ENCODE measurements at regions not wholly inside any gene's neighbourhood (a gene's known extent, or its start where the extent isn't known, plus 50 kb on each side); places are given as distances from the start of the nearest gene placed in this dataset.

DNA sequence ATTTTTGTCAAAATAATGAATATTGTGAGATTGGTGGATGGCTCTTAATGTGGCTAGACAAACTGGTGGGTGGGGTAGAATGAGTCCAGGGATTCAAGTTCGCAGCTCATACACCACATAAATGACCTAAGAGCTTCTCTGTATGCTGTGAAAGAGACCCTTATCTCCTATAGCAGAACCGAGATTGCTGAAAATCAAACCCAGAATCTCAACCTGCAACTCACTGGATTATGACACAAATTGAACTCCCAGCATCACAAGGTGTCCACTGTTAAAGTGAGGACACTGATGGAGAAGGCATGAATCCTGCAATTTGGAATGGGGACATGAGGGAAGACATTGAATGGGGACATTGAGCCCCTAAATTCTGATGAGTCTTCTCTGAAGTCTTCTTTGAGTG, 51.3 kb upstream of the CNKSR3 start:
- no peak for ATAC-seq (ENCODE audit: poor library complexity)
- intact Hi-C loops (cut with DNase I) = no loop called here
- DNase-seq = no peak

DNA sequence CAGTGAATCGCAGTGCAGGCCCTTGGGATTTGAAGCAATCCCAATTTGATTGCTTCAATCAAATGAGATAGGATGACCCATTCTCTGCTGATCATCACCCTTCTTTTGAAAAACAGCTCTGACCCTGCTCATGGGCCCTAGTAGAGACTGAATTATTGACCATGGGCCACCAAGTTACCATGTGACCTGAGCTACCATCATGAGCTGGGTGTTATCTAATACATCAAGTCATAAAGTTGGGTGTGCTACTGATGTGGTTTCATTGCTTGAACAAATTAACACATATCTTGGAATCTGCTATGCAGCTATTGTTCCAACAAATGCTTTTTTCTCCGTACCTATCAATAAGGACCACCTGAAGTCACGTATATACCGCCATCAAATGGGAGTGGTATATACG, 54.8 kb upstream of the CNKSR3 start:
- DNase-seq (no peak), ATAC-seq (ENCODE audit: poor library complexity) (no peak)
- intact Hi-C loops (cut with DNase I) = no loop called here

DNA sequence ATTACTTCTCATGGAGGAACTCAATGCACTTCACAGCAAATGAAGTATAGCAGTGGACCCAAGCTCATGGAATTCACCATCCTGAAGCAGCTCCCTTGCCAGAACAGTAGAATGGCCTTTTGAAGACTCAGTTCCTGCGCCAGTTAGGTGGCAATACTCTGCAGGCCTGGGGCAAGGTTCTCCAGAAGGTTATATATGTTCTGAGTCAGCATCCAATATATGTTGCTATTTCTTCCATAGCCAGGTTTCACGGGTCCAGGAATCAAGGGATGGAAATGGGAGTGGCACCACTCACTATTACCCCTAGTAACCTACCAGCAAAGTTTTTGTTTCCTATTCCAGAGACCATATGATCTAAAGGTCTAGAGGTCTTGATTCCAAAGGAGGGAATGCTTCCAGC, 56.4 kb upstream of the CNKSR3 start:
- DNase-seq (no peak), ATAC-seq (ENCODE audit: poor library complexity) (no peak)
- intact Hi-C loops (cut with DNase I) = no loop called here

DNA sequence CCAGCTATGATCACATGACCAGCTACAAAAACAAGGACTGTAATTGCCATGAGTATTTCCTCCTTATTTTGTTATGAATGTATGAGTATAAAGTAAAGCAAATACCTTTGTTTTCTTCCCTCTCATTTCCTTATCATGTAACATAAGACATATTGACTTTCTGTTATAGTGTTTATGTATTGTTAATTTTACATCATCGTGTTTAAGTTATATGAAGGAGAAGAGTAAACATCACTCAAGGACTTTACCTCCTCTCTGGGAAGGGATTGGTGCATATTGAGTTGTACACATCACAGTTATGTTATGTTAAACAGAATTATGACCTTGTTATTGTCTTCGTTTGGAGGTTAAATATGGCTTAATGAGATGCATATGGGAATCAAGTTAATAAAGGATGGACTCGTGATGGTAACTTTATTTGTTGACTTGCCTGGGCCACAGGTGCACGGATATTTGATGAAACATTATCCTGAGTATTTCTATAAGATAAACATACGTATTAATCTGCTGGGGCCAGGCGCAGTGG, 57.3 kb upstream of the CNKSR3 start:
- no peak for DNase-seq
- intact Hi-C loops (cut with DNase I) = no loop called here
- no peak for ATAC-seq (ENCODE audit: poor library complexity)

DNA sequence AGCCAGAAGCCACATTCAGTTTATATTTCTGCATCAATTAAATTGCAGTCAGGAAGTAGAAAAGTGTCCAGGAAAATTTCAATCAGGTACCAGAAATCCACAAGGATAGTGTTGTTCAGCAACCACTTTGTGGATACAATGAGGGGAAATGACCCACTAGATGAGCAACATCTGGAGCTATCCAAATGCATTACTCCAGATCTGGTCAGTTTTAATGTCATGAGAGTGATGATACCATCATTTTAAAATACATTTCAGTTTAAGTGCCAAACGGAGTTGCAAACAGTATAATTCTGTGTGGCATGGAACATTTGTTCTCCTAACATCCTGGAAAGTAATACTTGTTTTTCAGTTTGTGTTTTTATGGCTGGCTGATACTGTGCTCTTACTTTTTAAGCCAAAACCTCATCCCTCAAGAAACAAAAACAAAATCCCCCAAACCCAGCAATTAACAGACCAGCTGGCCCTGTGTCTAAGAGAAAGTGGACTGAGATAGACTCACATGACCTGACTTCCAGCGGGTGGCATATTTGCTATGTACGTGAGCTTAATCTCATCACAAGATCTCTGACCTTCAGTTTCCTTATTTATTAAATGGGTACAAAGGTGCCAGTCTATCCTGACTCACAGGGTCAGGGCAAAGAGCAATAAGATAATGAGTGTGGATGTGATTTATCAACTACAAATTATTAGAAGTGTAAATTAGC, 58.8 kb upstream of the CNKSR3 start:
- ATAC-seq (ENCODE audit: poor library complexity) (no peak), DNase-seq (no peak)
- intact Hi-C loops (cut with DNase I) = no loop called here

GRCh38 chr6:154570505-154570904, 60.0 kb upstream of the CNKSR3 start:
- ATAC-seq (ENCODE audit: poor library complexity) (no peak), DNase-seq (no peak)
- intact Hi-C loops (cut with DNase I) = no loop called here

DNA sequence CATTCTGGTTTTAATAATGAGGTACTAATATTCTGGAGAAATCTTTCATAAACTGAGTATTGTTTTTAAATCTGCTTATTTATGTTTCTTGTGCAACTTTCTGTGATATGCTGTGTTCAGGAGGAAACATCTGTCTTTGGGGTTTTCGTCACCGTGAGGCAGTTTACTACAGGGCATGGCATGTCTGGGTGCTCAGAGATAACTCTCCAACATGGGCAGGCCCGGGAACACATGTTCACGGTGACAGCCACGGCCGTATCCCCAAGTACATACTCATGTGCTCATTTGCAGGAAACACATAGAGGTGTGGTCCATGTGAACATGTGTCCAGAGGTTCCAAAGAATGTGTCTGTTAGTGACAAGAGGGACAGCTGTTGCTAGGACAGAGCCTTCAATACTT, 62.1 kb upstream of the CNKSR3 start:
- DNase-seq (no peak), ATAC-seq (ENCODE audit: poor library complexity) (no peak)
- intact Hi-C loops (cut with DNase I) = no loop called here

DNA sequence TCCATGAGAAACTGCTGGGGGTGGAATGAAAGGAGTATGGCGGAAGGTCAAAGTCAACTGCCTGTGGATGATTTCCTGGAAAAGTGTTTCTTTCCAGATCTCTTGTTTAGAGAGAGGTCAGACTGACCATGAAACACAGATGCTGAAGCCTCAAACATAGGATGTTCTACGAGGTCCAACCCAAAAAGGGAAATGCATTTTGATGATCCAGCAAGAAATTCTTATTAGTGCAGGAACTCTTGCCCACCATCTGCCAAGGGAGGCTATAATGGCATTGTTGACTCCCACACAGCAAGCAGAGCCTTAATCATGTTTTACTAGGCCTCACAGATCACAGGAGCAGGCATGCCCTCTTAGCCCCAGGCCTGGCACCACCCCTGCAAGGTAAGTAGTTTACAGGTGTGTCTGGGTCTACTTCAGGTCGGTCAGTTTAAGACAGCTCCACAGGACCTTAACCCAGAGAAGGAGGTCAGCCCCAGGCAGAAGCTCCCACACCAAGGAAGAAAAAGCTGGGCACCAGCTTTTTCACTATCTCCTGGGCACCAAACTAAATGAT, 67.6 kb upstream of the CNKSR3 start:
- ATAC-seq (ENCODE audit: poor library complexity) (no peak), DNase-seq (no peak)
- intact Hi-C loops (cut with DNase I) = no loop called here

DNA sequence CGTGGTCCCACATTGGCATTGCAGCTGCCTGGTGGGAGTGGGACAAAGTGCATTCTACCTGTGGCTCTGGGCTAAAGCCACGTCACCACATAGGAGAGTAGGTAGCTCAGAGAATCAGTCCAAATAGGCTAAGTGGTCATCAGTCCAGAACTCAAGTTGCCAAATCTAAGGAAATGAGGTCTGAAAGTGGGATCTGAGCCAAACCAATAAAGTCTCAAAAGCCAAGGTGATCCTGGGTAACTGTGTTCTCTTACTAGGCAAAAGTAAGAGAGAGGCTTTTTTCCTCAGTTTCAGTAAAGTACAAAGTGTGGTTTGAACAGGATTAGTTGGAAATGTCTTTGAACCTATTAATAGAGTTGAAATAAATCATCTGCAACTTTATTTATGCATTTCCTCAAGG, 68.6 kb upstream of the CNKSR3 start:
- no peak for ATAC-seq (ENCODE audit: poor library complexity)
- no peak for DNase-seq
- intact Hi-C loops (cut with DNase I) = no loop called here

DNA sequence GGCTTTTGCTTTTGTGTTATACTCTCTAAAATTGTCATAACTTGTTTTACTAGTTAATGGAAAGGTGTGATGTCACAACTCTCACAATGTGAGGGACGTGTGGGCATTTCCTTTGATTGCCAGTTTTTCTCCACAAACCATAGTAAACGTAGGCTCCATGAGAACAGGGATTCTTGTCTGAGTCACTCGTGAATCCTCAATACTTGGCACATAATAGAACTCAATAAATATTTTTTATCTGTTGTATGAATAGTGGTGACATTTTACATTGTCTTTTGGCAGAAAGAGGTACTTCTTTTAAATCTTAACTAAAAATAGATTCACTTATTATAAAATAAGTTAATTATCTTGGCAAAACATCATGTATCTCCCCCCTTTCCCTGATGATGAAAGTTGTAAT, 69.0 kb upstream of the CNKSR3 start:
- intact Hi-C loops (cut with DNase I) = no loop called here
- no peak for DNase-seq
- ATAC-seq (ENCODE audit: poor library complexity) = no peak

DNA sequence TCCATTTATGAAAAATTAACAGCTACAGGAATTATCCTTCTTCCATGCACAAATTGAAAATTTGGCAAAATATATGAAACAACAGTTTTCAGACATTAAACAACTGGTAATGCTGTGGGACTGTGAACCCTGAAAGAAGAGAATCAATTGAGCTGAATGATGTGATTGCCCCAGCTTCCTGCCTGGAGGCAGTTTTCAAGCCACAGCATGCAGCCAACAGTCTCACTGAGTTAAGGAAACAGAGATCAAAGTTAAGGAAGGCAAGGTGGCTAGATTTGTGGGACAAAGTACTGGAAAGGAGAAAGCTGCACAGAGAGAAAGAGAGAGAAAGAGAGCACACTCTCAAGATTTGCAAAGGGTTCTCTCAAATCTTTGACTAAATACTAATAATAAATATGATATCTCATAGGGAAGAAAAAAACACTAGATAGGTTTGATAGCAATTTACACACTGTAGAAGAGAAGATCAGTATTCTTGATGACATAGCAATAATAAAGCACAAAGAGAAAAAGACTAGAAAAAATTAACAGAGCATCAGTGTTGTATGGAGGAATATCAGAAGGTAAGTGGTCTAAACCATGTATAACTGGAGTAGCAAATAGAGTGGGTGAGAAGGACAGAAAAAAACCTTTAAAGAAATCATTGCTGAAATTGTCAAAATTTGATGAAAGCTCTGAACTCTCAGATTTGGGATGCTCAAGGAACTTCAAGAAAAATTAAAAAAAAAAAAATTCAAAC, 70.1 kb upstream of the CNKSR3 start:
- intact Hi-C loops (cut with DNase I) = no loop called here
- ATAC-seq (ENCODE audit: poor library complexity) (no peak), DNase-seq (no peak)

- intact Hi-C loops (cut with DNase I) = no loop called here
- ATAC-seq (ENCODE audit: poor library complexity) (no peak), DNase-seq (no peak)
Measured at GRCh38 chr6:154582696-154583095, 72.2 kb upstream of the CNKSR3 start.

GRCh38 chr6:154583546-154584188, 73.2 kb upstream of the CNKSR3 start:
- intact Hi-C loops (cut with DNase I) = no loop called here
- DNase-seq (no peak), ATAC-seq (ENCODE audit: poor library complexity) (no peak)

DNA sequence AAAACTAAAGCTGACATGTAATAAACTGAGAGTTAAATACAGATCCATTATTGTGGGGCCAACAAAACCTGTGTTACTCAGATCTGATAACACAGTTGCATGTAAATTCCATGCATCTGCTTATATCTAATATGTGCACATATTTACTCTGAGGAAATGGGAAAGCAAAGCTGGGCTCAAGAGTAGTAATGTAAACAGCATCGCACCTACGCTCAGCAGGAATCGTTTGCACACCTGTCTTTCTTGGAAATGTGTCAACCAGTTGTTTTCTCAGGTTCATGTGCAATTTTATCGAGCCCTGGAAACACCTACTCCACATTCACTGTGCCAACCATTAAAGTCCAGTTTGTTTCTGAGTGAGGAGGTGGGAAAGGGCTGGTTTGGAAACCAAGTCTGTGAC, 80.3 kb upstream of the CNKSR3 start:
- ATAC-seq (ENCODE audit: poor library complexity) = no peak
- intact Hi-C loops (cut with DNase I) = no loop called here
- DNase-seq = no peak

DNA sequence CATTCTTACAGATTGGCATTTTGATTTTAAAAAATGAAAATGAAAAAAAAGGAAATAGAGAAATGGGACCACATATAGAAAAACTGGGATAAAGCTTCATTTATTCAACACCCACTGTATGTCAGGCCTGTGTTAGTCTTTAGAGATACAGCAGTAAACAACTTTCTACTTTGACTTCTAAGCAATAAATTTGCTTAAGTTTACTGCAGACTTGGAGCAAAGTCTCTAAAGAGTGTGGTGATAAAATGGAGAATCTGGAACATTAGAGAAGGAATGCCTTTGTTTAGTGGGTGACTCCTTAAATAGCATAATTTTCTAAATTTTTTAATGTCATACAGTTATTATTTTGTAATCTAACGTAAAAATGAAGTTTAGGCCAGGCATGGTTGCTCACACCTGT, 80.7 kb upstream of the CNKSR3 start:
- DNase-seq (no peak), ATAC-seq (ENCODE audit: poor library complexity) (no peak)
- intact Hi-C loops (cut with DNase I) = no loop called here

DNA sequence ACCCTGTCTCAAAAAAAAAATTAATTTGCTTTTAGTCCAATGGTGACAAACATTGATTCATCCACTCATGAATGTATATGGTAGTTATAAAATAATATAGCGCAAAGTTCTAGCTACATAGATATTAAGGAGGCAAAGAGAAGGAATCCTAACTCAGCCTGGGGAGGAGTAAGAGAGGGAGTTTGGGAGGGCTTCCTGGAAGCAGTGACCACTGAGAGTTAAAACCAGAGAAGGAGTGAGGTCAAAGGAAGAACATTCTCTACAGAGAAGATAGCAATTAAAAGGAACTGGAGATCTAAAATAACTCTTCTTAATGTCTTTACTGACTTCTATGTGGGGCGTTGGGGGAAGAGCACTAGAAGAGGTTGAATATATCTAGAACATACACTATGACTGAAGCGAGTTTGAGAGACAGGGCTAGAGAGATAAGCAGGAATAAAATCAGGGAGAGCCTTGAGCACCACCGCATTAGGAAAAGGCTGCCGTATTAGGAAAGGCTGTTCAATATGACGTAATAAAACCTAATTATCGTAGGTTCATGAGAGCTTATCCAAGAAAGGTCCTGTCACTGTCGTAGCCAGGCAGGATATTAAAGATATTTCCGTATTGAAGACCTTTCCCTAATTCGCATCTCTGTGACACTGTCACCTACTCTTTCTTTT, 81.8 kb upstream of the CNKSR3 start:
- DNase-seq = no peak
- intact Hi-C loops (cut with DNase I) = no loop called here
- peak; percentile 24 for ATAC-seq (ENCODE audit: poor library complexity)

DNA sequence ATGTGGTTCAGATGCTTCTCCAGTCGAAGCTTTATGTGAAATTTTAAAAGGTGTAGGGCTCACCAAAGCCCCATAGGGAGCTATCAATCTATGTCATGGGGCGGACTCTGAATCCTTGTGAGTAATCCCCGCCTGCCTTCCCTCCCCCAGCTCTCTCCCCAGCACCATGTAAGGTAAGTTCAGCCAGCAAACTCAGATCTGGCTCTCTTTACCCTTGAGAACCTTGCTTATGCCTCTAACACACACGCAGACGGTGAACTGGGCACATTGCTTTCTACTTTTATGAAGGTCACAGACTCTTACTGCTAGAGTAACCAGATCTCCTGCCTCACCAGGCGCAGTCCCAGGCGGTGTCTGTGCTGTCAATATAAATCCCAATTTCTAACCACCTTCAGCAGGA, 82.6 kb upstream of the CNKSR3 start:
- peak; percentile 56 for DNase-seq
- intact Hi-C loops (cut with DNase I) = no loop called here
- peak; percentile 86 for ATAC-seq (ENCODE audit: poor library complexity)

DNA sequence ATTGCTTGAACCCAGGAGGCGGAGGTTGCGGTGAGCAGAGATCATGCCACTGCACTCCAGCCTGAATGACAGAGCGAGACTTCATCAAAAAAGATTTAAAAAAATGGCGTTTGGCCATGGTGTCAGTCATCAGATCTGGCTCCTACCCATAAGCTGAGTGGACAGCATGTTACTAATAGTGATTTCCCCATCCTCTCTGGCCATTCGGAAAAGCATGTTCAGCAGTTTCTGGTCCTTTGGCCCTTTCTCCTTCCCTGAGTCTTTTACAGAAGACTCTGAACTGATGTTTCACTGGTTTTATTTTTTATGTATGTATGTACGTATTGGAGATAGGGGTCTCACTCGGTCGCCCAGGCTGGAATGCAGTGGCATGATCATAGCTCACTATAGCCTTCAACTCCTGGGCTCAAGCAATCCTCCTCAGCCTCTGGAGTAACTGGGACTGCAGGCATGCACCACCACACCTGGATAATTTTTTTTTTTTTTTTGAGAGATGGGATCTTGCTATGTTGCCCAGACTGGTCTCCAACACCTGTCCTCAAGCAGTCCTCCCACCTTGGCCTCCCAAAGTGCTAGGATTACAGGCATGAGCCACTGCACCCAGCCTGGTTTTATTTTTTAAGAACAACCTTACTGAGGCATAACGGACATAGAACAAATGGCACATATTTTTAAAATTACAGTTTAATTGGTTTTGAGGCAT, 84.2 kb upstream of the CNKSR3 start:
- no peak for ATAC-seq (ENCODE audit: poor library complexity)
- intact Hi-C loops (cut with DNase I) = no loop called here
- no peak for DNase-seq

- DNase-seq (no peak), ATAC-seq (ENCODE audit: poor library complexity) (no peak)
- intact Hi-C loops (cut with DNase I) = no loop called here
Measured at GRCh38 chr6:154595538-154595937, 85.1 kb upstream of the CNKSR3 start.

Measured in Right ventricle myocardium superior (tissue), 1 donor.